Aorta (tissue), 5 donors: ENCODE measurements at regions not wholly inside any gene's neighbourhood (a gene's known extent, or its start where the extent isn't known, plus 50 kb on each side); places are given as distances from the start of the nearest gene placed in this dataset.
A peak's percentile ranks its signal among the peaks of the same experiment; 100 is the strongest.

Source experiments
- ATAC-seq: fragments of 200-7000 bp; cut with Tn5 transposase; one replicate; pipeline ENCODE4 v1.9.1; 2022; ENCODE audit warnings: moderate library complexity; ENCODE audit not compliant: low FRiP score
- DNase-seq, 2 donors: peaks; one replicate each; pipeline ENCODE4 v3.0.0-alpha.2; 2020
- H3K27ac ChIP-seq, 2 donors: one replicate each; pipeline ENCODE4 v1.5.1; 2013; ENCODE audit warnings: low read length in 2 of 2, mild to moderate bottlenecking in 2 of 2, moderate library complexity in 2 of 2, control low read depth in 1 of 2, inconsistent platforms in 1 of 2, low read depth in 1 of 2
- H3K27me3 ChIP-seq, 2 donors: one replicate each; pipeline ENCODE4 v1.6.1; 2013; ENCODE audit warnings: control low read depth in 1 of 2, low read length in 1 of 2, mild to moderate bottlenecking in 1 of 2, moderate library complexity in 1 of 2; ENCODE audit not compliant: insufficient read depth in 2 of 2, control insufficient read depth in 1 of 2
- H3K36me3 ChIP-seq, 2 donors: one replicate each; pipeline ENCODE4 v1.6.1; 2013; ENCODE audit warnings: control low read depth in 1 of 2, low read length in 1 of 2, mild to moderate bottlenecking in 1 of 2; ENCODE audit not compliant: insufficient read depth in 2 of 2, control insufficient read depth in 1 of 2
- H3K4me1 ChIP-seq, 2 donors: one replicate each; pipeline ENCODE4 v1.6.1; 2013; ENCODE audit warnings: low read length in 2 of 2, control low read depth in 1 of 2, mild to moderate bottlenecking in 1 of 2, moderate library complexity in 1 of 2; ENCODE audit not compliant: insufficient read depth in 2 of 2, control insufficient read depth in 1 of 2
- H3K4me3 ChIP-seq, 2 donors: one replicate each; pipeline ENCODE4 v1.5.1; 2013; ENCODE audit warnings: low read length in 2 of 2, control low read depth in 1 of 2, mild to moderate bottlenecking in 1 of 2
- H3K9me3 ChIP-seq: one replicate; pipeline ENCODE4 v1.6.1; 2013; ENCODE audit warnings: mild to moderate bottlenecking, low read length; ENCODE audit not compliant: control insufficient read depth
- WGBS, 2 donors: extraction: QIAGEN DNeasy Blood & Tissue Kit; methylation state at CpG; one replicate each; pipeline ENCODE4 v1.1.7; 2013; 5-methylcytosine and 5-hydroxymethylcytosine counted together
- intact Hi-C, 2 donors: fragments of 100-400 bp; cut with DNase I; formaldehyde crosslinking; loops; one replicate each; pipeline versions ENCODE4 v1.14.2 to v1.15.0; 2022
- donor health status: healthy with polysubstance abuse.
- donor health status: Bipolar disorder and iron deficiency.
- donor health status: DM: no; HTN: no; CAD: no.
- donor health status: DM: no; HTN: no; CAD: no.
- donor health status: DM: yes; HTN: yes; CAD: no.

DNA sequence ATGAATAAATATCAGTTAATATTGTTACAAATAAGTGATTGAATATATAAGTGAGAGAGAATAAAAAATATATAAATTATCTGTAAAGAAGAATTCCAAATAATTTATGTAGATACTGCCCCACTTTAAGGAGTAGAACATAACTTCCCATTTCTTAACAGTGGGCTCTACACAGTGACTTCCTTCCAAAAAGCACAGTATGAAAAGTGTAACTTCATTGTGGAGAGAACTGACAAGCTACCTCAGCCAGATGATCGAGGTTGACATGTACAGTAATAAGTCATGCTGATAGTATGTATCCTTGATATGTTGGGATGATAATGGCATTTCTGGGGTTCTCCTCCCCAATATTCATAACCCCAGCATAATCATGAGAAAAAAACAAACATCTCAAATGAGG lies 191.9 kb upstream of the FN1 start:
- no peaks in the 10 kb centered on the region for H3K36me3 ChIP-seq
- DNase-seq: no peak
- no peak overlapping the region for H3K27ac ChIP-seq
- 79 to 80% methylated on average over 1 of the region's 1 CpG for WGBS, 2 donors
- no peaks in the 10 kb centered on the region for H3K27me3 ChIP-seq
- H3K9me3 ChIP-seq: no peaks in the 10 kb centered on the region
- peaks cover 0 to 4% of the 10 kb centered on the region in 2 donors for H3K4me1 ChIP-seq
- intact Hi-C loops: loop anchor here in 1 of 2 donors (10.0 kb wide), 1 partner anchor 193 kb away; the partner anchor contains the start of gene FN1
- H3K4me3 ChIP-seq: no peak overlapping the region
- ATAC-seq: no peak

DNA sequence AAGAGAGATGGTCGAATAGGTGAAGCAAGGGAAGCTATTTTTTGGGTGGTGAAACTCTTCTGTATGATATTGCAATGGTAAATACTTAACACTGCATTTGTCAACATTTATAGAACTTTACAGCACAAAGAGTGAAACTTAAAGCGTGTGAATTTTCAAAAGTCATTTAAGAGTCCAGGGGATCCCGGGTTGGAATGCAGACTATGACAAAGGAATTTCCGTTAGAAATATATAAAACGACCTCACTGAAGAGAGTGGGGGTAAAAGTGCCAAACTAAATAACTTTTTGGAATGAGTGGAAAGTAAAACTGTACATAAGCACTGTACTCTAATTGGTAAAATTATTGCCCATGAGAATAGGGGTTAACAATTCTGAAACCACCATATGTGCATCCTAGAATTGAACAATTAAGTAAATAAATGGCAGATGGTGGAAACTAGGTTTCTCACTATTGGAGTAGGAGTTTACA lies 191.0 kb upstream of the FN1 start:
- intact Hi-C loops: loop anchor here in 1 of 2 donors (10.0 kb wide), 1 partner anchor 192 kb away; the partner anchor contains the start of gene FN1
- 8% methylated on average over 5 of the region's 5 CpGs for WGBS, 2 donors
- no peak for DNase-seq
- ATAC-seq: no peak
- H3K4me1 ChIP-seq: peaks cover 4% of the 10 kb centered on the region in 2 donors
- H3K36me3 ChIP-seq: no peaks in the 10 kb centered on the region
- no peaks in the 10 kb centered on the region for H3K27me3 ChIP-seq
- H3K4me3 ChIP-seq: no peak overlapping the region
- H3K9me3 ChIP-seq: no peaks in the 10 kb centered on the region
- H3K27ac ChIP-seq: no peak overlapping the region

DNA sequence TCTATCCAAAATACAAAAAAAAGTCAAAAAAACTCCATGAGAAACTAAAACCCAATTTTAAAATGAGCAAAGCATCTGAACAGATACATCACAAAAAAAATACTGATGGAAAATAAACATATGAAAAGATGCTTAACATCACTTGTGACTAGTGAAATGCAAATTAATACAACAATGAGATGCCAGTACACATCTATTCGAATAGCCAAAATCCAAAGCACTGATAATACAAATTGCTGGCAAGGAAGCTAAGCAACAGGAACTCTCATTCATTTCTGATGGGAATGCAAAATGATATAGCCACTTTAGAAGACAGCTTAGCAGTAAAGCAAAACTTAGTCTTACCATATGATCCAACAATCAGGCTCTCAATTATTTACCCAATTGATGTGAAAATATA lies 190.2 kb upstream of the FN1 start:
- Histone ChIP-seq H3K27ac (no peak overlapping the region), H3K9me3 (no peaks in the 10 kb centered on the region), H3K4me1 (peaks cover 4 to 5% of the 10 kb centered on the region in 2 donors), H3K4me3 (no peak overlapping the region), H3K27me3 (no peaks in the 10 kb centered on the region), H3K36me3 (no peaks in the 10 kb centered on the region)
- ATAC-seq (no peak), DNase-seq (no peak)
- intact Hi-C loops: loop anchor here in 1 of 2 donors (10.0 kb wide), 1 partner anchor 191 kb away; the partner anchor contains the start of gene FN1
- WGBS, 2 donors: 32 to 41% methylated on average over 1 of the region's 1 CpG

DNA sequence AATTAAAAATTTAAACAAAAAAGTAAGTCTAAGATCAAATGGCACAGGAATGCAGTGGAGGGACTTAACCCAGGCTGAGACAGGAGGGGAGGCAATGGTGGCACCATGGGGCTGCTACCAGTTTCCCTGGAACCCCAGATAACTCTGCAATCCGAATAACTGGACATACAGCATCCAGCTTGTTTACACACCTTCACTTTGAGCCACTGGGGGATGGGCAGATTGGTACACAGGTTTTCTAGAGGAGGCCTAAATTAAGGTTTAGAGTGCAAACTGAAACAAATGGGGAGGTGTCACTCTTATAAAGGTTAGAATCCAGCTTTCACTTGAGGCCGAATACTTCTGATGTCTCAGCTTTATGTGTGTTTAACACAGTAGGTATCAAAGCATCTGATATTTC lies 189.3 kb upstream of the FN1 start:
- 73 to 83% methylated on average over 2 of the region's 2 CpGs for WGBS, 2 donors
- peak overlapping the region in 1 of 2 donors; percentile 89 for H3K27ac ChIP-seq

DNA sequence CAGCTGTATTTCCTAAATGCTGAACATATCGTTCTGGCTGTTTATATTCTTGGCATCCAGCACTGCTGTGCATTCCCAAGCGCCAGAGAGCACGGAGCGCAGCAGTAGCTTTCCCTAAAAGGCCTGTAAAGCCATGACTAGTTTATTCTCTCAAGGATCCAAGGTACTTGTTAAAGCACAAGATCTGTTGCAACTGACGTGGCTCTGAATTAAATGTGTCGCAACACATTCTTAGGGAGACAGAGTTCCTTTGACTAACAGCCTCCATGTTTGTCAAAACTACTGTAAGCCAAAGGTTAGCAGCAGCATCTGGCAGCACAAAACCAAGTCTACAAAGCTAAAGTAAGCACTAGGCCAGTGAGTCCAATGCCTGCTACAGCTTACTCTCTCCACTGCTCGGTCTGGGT lies 188.6 kb upstream of the FN1 start:
- intact Hi-C loops: loop anchor here (5.0 to 10.0 kb wide), 2 partner anchors 92 to 190 kb away; partner anchors contain the start of gene FN1 (in 1 of the 2)
- peak; percentile 83 for ATAC-seq

More for the DNA sequence above, 189.3 kb upstream of the FN1 start:
- intact Hi-C loops: loop anchor here in 1 of 2 donors (10.0 kb wide), 1 partner anchor 190 kb away; the partner anchor contains the start of gene FN1
- Histone ChIP-seq H3K36me3 (no peaks in the 10 kb centered on the region), H3K4me1 (peaks cover 4 to 5% of the 10 kb centered on the region in 2 donors), H3K4me3 (no peak overlapping the region), H3K27me3 (no peaks in the 10 kb centered on the region), H3K9me3 (no peaks in the 10 kb centered on the region)
- no peak for ATAC-seq
- no peak for DNase-seq

DNA sequence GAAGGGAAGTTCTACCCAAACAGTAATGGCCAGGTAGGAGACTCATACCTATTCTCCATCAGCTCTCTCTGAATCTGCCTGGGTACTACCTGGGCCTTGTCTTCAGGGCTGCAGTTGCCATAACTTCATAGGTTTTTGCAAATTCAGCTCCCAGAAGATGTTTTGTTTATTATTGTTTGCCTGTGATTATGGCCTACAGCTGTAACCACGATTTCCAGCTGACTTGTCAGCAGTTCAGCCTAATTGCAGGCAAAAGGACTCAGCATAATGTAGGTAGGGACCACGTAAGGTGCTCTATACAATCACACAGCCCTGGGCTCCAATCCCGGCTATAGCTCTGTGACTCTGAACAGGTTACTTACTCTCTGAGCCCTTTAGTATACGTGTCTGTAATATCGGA lies 187.0 kb upstream of the FN1 start:
- 70 to 73% methylated on average over 5 of the region's 5 CpGs for WGBS, 2 donors
- intact Hi-C loops: loop anchor here (5.0 to 10.0 kb wide), 2 partner anchors 91 to 188 kb away; partner anchors contain the start of gene FN1 (in 1 of the 2)
- Histone ChIP-seq H3K9me3 (no peaks in the 10 kb centered on the region), H3K36me3 (no peaks in the 10 kb centered on the region), H3K27ac (peak overlapping the region; percentile 25 to 57), H3K4me3 (no peak overlapping the region), H3K4me1 (peaks cover 4 to 12% of the 10 kb centered on the region in 2 donors), H3K27me3 (no peaks in the 10 kb centered on the region)
- no peak for ATAC-seq
- DNase-seq: no peak

More for the DNA sequence above, 188.6 kb upstream of the FN1 start:
- Histone ChIP-seq H3K9me3 (no peaks in the 10 kb centered on the region), H3K36me3 (no peaks in the 10 kb centered on the region), H3K4me1 (peaks cover 4 to 6% of the 10 kb centered on the region in 2 donors), H3K27me3 (no peaks in the 10 kb centered on the region), H3K4me3 (no peak overlapping the region), H3K27ac (peak overlapping the region; percentile 16 to 91)
- DNase-seq: peak in 1 of 2 donors; percentile 47
- WGBS, 2 donors: 6 to 10% methylated on average over 7 of the region's 7 CpGs

DNA sequence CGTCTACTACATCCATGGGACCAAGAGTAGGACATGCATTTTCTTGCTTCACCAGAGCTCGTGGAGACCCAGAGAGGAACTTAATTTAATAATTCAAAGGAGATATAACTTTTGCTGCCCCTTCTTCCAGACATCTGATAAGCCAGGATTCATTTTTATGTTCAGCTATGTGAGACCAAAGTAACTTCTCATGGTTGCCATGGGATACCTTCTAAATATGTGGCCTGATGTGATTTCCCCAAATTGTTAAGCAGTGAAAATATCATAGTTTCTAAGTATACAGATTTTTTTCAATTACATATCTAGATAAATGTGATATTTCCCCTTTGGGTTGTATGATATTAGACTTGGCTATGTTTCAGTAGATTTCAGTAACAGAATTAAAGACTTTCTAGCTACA lies 185.5 kb upstream of the FN1 start:
- no peaks in the 10 kb centered on the region for H3K9me3 ChIP-seq
- no peaks in the 10 kb centered on the region for H3K36me3 ChIP-seq
- ATAC-seq (no peak), DNase-seq (no peak)
- no peaks in the 10 kb centered on the region for H3K27me3 ChIP-seq
- no peak overlapping the region for H3K4me3 ChIP-seq
- WGBS, 2 donors: 58 to 62% methylated on average over 2 of the region's 2 CpGs
- intact Hi-C loops: loop anchor here (5.0 to 10.0 kb wide), 2 partner anchors 89 to 187 kb away; partner anchors contain the start of gene FN1 (in 1 of the 2)
- peaks cover 4 to 12% of the 10 kb centered on the region in 2 donors for H3K4me1 ChIP-seq
- no peak overlapping the region for H3K27ac ChIP-seq

DNA sequence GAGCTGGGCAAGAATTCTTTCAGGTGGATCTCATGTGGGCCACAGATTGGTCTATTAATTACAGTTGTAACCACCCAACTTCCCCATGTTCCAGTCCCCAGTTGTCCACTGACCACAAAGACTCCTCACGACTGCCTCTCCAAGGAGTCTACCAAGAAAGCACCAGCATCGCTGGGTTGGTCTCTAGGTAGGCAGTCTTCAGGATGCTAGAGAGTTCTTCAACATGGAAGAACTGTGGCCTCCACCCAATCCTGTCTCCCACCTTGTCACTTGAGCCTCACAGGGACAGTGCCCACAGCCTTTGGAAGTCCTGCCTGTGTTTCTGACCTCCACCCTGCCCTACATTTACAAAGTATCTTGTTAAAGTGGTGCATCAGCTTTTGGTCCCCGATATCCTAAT lies 184.7 kb upstream of the FN1 start:
- peaks cover 4 to 12% of the 10 kb centered on the region in 2 donors for H3K4me1 ChIP-seq
- ATAC-seq (no peak), DNase-seq (no peak)
- no peak overlapping the region for H3K4me3 ChIP-seq
- no peaks in the 10 kb centered on the region for H3K27me3 ChIP-seq
- intact Hi-C loops: loop anchor here (5.0 to 10.0 kb wide), 2 partner anchors 88 to 186 kb away; partner anchors contain the start of gene FN1 (in 1 of the 2)
- H3K9me3 ChIP-seq: no peaks in the 10 kb centered on the region
- WGBS, 2 donors: 94 to 100% methylated on average over 3 of the region's 3 CpGs
- no peak overlapping the region for H3K27ac ChIP-seq
- H3K36me3 ChIP-seq: no peaks in the 10 kb centered on the region

DNA sequence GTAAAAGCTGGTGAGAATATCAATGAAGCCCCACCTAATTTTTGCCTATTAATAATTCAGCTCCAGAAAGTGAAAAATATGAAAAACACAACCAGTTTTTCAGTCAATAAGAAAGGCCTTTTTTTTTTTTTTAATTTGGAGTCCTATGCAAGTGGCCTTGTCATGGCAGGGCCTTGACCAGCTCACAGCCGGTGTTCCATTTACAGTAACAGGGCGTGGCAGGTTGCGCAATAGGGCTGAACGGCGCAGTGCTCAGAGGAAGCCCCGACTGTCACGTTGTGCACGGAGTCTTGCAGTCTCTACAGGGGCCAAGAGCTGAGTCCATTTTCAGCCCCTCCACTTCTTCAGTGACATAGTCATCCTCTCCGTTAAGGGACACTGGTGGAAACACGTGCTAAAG lies 184.1 kb upstream of the FN1 start:
- H3K4me1 ChIP-seq: peaks cover 2 to 12% of the 10 kb centered on the region in 2 donors

More for the DNA sequence above, 184.1 kb upstream of the FN1 start:
- ATAC-seq (no peak), DNase-seq (peak; percentile 72 to 76)
- intact Hi-C loops: loop anchor here (5.0 to 10.0 kb wide), 2 partner anchors 88 to 185 kb away; partner anchors contain the start of gene FN1 (in 1 of the 2)
- no peak overlapping the region for H3K27ac ChIP-seq
- H3K36me3 ChIP-seq: no peaks in the 10 kb centered on the region
- no peaks in the 10 kb centered on the region for H3K27me3 ChIP-seq
- no peak overlapping the region for H3K4me3 ChIP-seq
- 89% methylated on average over 10 of the region's 10 CpGs for WGBS, 2 donors
- H3K9me3 ChIP-seq: no peaks in the 10 kb centered on the region
